A673 (cell line): ENCODE measurements at regions not wholly inside any gene's neighbourhood (a gene's known extent, or its start where the extent isn't known, plus 50 kb on each side); places are given as distances from the start of the nearest gene placed in this dataset.

Experiments
- BruUV-seq: library from RNA; stranded (reverse); fragments of 400-500 nt; replicated peaks from 2 replicates; lab custom pipeline; 2021; lab: Mats Ljungman, UMichigan
- CTCF ChIA-PET: fragments of 300-600 bp; sonication (Branson Sonifier 250); formaldehyde crosslinking; loops from one replicate; lab custom pipeline; 2022; ENCODE audit warnings: antibody characterized with exemption; lab: Charles Lee
- POLR2A ChIA-PET: fragments of 300-600 bp; sonication (Branson Sonifier 250); formaldehyde crosslinking; loops from one replicate; lab custom pipeline; 2022; ENCODE audit warnings: antibody characterized with exemption; ENCODE audit not compliant: low non-redundant PET; lab: Charles Lee
- DNase-seq: peaks from one replicate; pipeline ENCODE4 v3.0.0-alpha.2; 2015; ENCODE audit warnings: low spot score
- H3K27ac ChIP-seq: fragments of 200-600 bp; sonication (generic); 2 replicates; pipeline ENCODE4 v1.5.1; 2016; ENCODE audit warnings: mixed run types, low read depth, mild to moderate bottlenecking, mixed read lengths, antibody characterized with exemption, low read length; ENCODE audit not compliant: poor library complexity, severe bottlenecking
- H3K27me3 ChIP-seq: fragments of 200-600 bp; sonication (generic); replicated peaks from 2 replicates; pipeline ENCODE4 v1.6.1; 2017; ENCODE audit warnings: mixed run types, low read depth, mild to moderate bottlenecking, mixed read lengths, antibody characterized with exemption, low read length; ENCODE audit not compliant: insufficient read depth, poor library complexity
- H3K36me3 ChIP-seq: fragments of 200-600 bp; sonication (generic); 2 replicates; pipeline ENCODE4 v1.6.1; 2016; ENCODE audit warnings: mixed run types, mild to moderate bottlenecking, mixed read lengths, antibody characterized with exemption, low read length; ENCODE audit not compliant: insufficient read depth, poor library complexity, severe bottlenecking
- H3K4me1 ChIP-seq: fragments of 200-600 bp; sonication (generic); 2 replicates; pipeline ENCODE4 v1.6.1; 2017; ENCODE audit warnings: mixed run types, mild to moderate bottlenecking, mixed read lengths, antibody characterized with exemption, low read length; ENCODE audit not compliant: insufficient read depth, poor library complexity, severe bottlenecking
- H3K4me3 ChIP-seq: fragments of 200-600 bp; sonication (generic); 2 replicates; pipeline ENCODE4 v1.5.1; 2016; ENCODE audit warnings: low read depth, mixed run types, mild to moderate bottlenecking, mixed read lengths, low read length; ENCODE audit not compliant: poor library complexity, severe bottlenecking
- H3K9me3 ChIP-seq: fragments of 200-600 bp; sonication (generic); 2 replicates; pipeline ENCODE4 v1.6.1; 2016; ENCODE audit warnings: mixed run types, low read depth, mild to moderate bottlenecking, mixed read lengths, antibody characterized with exemption, low read length; ENCODE audit not compliant: poor library complexity, severe bottlenecking
- CTCF ChIP-seq: fragments of 300-800, 200-600 bp; sonication (generic); conservative IDR thresholded peaks from 2 replicates; pipeline ENCODE4 v1.5.1; 2017; ENCODE audit warnings: low read depth, mild to moderate bottlenecking, antibody characterized with exemption, low read length, moderate library complexity, mixed read lengths
- EZH2 ChIP-seq: fragments of 200-600 bp; sonication (generic); IDR thresholded peaks from 2 replicates; pipeline ENCODE4 v1.6.1; 2017; ENCODE audit warnings: borderline replicate concordance, low read depth, mild to moderate bottlenecking, mixed read lengths, antibody characterized with exemption, low read length; ENCODE audit not compliant: poor library complexity, severe bottlenecking
- intact Hi-C: fragments of 100-400 bp; cut with micrococcal nuclease; formaldehyde crosslinking; loops from one replicate; pipeline ENCODE4 v1.10.0; 2022; ENCODE audit not compliant: unreplicated experiment

GRCh38 chr18:10111944-10112343 lies 198.1 kb downstream of the VAPA start:
- POLR2A ChIA-PET, result no interaction called here
- no peak overlapping the region for H3K4me3 ChIP-seq
- CTCF ChIA-PET, result no interaction called here
- H3K27me3 ChIP-seq, result no peaks in the 10 kb centered on the region
- intact Hi-C loops, result no loop called here
- no peak overlapping the region for H3K27ac ChIP-seq
- H3K4me1 ChIP-seq, result peaks cover 22% of the 10 kb centered on the region
- no TSS peak for BruUV-seq
- H3K36me3 ChIP-seq, result no peaks in the 10 kb centered on the region
- H3K9me3 ChIP-seq, result no peaks in the 10 kb centered on the region
- TF ChIP-seq CTCF (no peak), EZH2 (no peak)
- DNase-seq, result no peak

GRCh38 chr18:10113121-10114022 lies 199.6 kb downstream of the VAPA start:
- no peak for TF ChIP-seq EZH2
- TF ChIP-seq CTCF, result no peak
- no peaks in the 10 kb centered on the region for H3K27me3 ChIP-seq
- H3K4me1 ChIP-seq, result peaks cover 22% of the 10 kb centered on the region
- CTCF ChIA-PET, result no interaction called here
- BruUV-seq, result no TSS peak
- POLR2A ChIA-PET, result no interaction called here
- H3K36me3 ChIP-seq, result peaks cover under 1% of the 10 kb centered on the region
- DNase-seq, result no peak
- no peaks in the 10 kb centered on the region for H3K9me3 ChIP-seq
- intact Hi-C loops, result no loop called here
- H3K27ac ChIP-seq, result no peak overlapping the region
- no peak overlapping the region for H3K4me3 ChIP-seq

GRCh38 chr18:10114717-10115463 lies 201.1 kb downstream of the VAPA start:
- BruUV-seq, result no TSS peak
- intact Hi-C loops, result no loop called here
- POLR2A ChIA-PET, result no interaction called here
- Histone ChIP-seq H3K9me3 (peaks cover 9% of the 10 kb centered on the region), H3K27me3 (no peaks in the 10 kb centered on the region), H3K4me1 (peaks cover 23% of the 10 kb centered on the region), H3K36me3 (peaks cover 3% of the 10 kb centered on the region), H3K4me3 (no peak overlapping the region), H3K27ac (no peak overlapping the region)
- CTCF ChIA-PET, result no interaction called here
- no peak for TF ChIP-seq CTCF
- no peak for TF ChIP-seq EZH2
- DNase-seq, result no peak
